Stimulated activated naive CD8-positive, alpha-beta T cell treated with anti-CD3 and anti-CD28 coated beads, Interleukin-15, amount 100 ng/mL, for 72 hours (primary cell): ENCODE measurements at regions not wholly inside any gene's neighbourhood (a gene's known extent, or its start where the extent isn't known, plus 50 kb on each side); places are given as distances from the start of the nearest gene placed in this dataset.

ENCODE experiments used
- ATAC-seq: fragments of 150-1000 bp; cut with Tn5 transposase; 2 replicates; pipeline ENCODE4 v1.10.0; 2021; ENCODE audit warnings: mild to moderate bottlenecking, moderate library complexity
- DNase-seq, 2 donors: peaks; one replicate each; pipeline ENCODE4 v3.0.0; 2021 to 2022
- H3K27ac Mint-ChIP-seq, 2 donors: one replicate each; pipeline ENCODE4 v1.8.0; 2022; ENCODE audit warnings: mild to moderate bottlenecking in 2 of 2, mixed read lengths in 2 of 2, moderate library complexity in 2 of 2
- H3K27me3 Mint-ChIP-seq: one replicate; pipeline ENCODE4 v1.8.0; 2022; ENCODE audit warnings: mixed read lengths
- H3K4me1 Mint-ChIP-seq: one replicate; pipeline ENCODE4 v1.8.0; 2022; ENCODE audit warnings: mild to moderate bottlenecking, mixed read lengths
- H3K4me3 Mint-ChIP-seq, 2 donors: one replicate each; pipeline ENCODE4 v1.8.0; 2022; ENCODE audit warnings: mild to moderate bottlenecking in 2 of 2, mixed read lengths in 2 of 2, moderate library complexity in 1 of 2
- H3K9me3 Mint-ChIP-seq, 2 donors: one replicate each; pipeline ENCODE4 v1.8.0; 2022; ENCODE audit warnings: mixed read lengths in 2 of 2

DNA sequence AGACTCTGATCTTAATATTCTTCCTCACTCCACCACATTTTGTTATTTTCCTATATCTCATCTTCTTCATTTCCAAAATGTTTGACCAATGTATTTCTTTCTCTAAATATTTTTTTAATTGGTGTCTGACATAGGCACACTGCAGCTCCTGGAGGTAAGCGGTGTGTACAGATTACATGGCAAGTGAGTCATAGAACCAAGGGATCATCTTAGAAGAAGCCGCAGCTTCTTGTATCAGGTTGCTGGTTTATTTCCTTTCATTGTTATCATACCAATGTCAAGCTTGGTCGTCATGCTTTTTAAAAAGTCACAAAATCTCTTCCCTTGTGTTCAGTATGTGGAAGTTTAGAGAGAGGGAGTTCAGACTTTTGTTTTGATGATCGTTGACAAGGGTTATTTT, 526.1 kb upstream of the CDH18 start:
- DNase-seq (no peak), ATAC-seq (no peak)
- H3K9me3 Mint-ChIP-seq = peaks cover 1 to 10% of the 10 kb centered on the region in 2 donors

DNA sequence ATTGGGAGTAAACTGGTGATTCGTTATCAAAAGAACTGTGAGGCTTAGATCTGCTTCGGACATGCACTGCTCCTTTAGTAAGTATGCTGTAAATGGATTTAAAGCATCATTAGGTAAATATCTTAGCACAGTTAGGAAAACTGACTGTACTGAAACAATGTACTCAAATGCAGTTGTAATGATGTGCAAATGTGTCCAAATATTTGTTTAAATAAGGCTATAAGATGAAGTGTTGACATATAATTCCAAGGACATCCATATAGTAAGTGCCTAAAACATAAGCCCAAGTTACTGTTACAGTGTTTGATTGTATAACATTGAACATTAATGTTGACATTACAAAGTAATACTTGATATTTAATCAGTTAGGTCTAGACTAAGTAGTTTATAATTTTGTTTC, 512.5 kb upstream of the CDH18 start:
- peaks cover 4% of the 10 kb centered on the region in 2 donors for H3K9me3 Mint-ChIP-seq
- ATAC-seq (no peak), DNase-seq (no peak)
- H3K27me3 Mint-ChIP-seq = no peaks in the 10 kb centered on the region
- no peak overlapping the region for H3K4me3 Mint-ChIP-seq
- H3K27ac Mint-ChIP-seq = no peak overlapping the region
- H3K4me1 Mint-ChIP-seq = no peaks in the 10 kb centered on the region

More for the DNA sequence above, 526.1 kb upstream of the CDH18 start:
- no peak overlapping the region for H3K27ac Mint-ChIP-seq
- H3K27me3 Mint-ChIP-seq = no peaks in the 10 kb centered on the region
- H3K4me3 Mint-ChIP-seq = no peak overlapping the region
- no peaks in the 10 kb centered on the region for H3K4me1 Mint-ChIP-seq

DNA sequence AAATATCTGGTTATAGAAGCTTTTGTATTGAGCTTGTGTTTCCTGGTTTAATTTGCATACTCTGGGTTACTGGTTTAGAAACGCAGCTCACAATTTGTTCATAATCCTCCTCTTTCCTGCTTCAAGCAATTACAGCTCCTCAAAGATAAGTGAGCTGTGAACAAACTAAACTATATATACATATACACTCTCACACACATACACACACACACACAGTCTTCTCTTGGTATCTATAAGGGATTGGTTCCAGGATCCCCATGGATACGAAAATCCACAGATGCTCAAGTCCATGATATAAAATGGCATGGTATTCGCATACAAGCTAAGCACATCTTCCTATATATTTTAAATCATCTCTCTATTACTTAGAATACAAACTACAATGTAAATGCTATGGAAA, 510.9 kb upstream of the CDH18 start:
- Mint-ChIP-seq H3K27ac (no peak overlapping the region), H3K9me3 (peaks cover 0 to 8% of the 10 kb centered on the region in 2 donors), H3K4me1 (no peaks in the 10 kb centered on the region), H3K27me3 (no peaks in the 10 kb centered on the region), H3K4me3 (no peak overlapping the region)
- ATAC-seq (no peak), DNase-seq (no peak)

DNA sequence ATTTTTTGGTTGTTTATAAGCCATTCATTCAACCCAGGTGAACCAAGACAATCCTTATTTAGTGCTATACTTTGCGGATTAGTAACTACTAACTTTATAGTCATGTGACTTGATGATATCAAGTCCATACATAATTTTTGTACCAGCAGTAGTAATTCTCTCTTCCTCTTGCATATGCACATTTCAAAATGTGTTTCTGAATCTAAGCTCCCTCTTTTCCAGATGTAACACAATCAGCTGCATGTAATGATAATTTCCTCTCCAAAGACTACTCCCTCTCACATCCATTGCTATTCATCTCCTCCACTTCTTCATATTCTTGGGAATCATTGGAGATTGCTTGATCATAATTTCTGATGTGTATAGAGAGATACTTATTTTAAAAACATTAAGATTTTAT, 510.1 kb upstream of the CDH18 start:
- ATAC-seq (no peak), DNase-seq (no peak)
- Mint-ChIP-seq H3K9me3 (peaks cover 0 to 8% of the 10 kb centered on the region in 2 donors), H3K27ac (no peak overlapping the region), H3K27me3 (no peaks in the 10 kb centered on the region), H3K4me1 (no peaks in the 10 kb centered on the region), H3K4me3 (no peak overlapping the region)

DNA sequence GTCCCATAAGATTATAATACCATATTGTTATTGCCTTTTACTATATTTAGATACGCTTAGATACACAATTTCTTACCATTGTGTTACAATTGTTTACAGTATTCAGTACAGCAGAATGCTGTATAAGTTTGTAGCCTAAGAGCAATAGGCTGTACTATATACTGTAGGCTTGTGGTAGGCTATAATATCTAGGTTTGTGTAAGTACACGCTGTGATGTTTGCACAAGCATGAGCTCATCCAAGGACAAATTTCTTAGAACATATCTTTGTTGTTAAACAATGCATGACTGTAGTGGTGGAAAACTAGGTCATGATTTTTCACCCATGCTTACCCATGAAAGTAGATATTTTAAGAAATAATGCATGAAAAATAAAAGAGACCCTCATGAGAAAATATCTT, 509.4 kb upstream of the CDH18 start:
- Mint-ChIP-seq H3K9me3 (peaks cover 0 to 8% of the 10 kb centered on the region in 2 donors), H3K27ac (no peak overlapping the region), H3K27me3 (no peaks in the 10 kb centered on the region), H3K4me1 (no peaks in the 10 kb centered on the region), H3K4me3 (no peak overlapping the region)
- no peak for DNase-seq
- ATAC-seq = no peak

DNA sequence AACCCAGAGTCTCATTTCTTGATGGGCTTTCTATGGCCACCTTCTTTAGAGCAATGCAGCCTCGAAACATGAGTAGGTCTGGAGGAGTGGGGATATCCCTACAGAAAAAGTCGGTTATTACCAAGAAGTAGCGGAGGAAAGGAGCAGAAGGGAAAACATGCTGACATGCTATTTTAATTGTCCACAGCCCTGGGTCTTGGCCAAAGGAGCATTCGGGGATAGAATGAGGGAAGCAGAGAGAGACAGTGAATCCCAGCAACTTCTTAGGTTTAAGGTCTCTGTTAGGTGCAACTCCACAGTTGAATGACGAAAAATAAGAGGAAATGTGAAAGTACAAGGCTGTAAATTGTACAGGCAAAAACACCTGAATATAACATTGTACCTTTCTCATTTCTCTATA, 506.7 kb upstream of the CDH18 start:
- Mint-ChIP-seq H3K9me3 (peaks cover 0 to 8% of the 10 kb centered on the region in 2 donors), H3K4me1 (no peaks in the 10 kb centered on the region), H3K27ac (no peak overlapping the region), H3K27me3 (no peaks in the 10 kb centered on the region), H3K4me3 (no peak overlapping the region)
- DNase-seq = no peak
- ATAC-seq = no peak

DNA sequence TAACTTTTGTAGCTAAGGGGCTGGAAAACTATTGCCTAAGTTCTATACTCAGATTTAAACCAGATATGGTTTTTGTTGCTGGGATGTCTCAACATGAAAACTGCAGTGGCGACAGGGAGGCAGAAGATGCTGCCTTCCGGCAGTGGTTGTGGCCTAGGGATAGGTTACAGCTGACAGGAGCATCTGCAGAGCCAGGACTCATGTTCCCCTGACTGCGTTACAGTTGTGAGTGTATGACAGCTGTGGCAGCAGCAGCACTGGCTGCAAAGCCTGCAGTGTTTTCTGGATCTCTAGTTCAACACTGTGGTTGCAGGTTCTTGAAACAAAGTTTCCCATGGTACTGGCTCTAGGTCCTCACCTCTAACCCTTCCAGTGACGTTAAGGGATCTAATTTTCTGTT, 498.8 kb upstream of the CDH18 start:
- Mint-ChIP-seq H3K27me3 (no peaks in the 10 kb centered on the region), H3K27ac (no peak overlapping the region), H3K9me3 (peaks cover 0 to 4% of the 10 kb centered on the region in 2 donors), H3K4me1 (no peaks in the 10 kb centered on the region), H3K4me3 (no peak overlapping the region)
- ATAC-seq (no peak), DNase-seq (no peak)

DNA sequence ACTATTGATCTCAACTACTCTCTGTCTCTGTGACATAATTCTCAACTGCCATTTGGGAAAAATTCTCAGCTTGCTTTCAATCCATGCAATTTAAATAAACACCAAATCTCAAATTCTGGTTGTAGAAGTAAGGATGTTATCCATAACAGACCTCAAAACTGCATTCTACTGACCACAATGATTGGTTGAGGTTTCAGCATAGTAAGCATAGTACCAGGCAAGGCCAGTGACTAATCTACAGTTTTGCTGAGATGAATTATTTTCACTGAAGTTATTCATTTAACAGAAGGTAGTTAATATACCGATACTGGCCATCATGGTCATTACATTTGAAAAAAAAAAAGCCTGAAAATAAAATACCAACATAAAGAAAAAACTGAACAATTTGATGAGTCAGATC, 488.0 kb upstream of the CDH18 start:
- ATAC-seq (no peak), DNase-seq (no peak)
- H3K4me1 Mint-ChIP-seq = no peaks in the 10 kb centered on the region
- H3K27ac Mint-ChIP-seq = no peak overlapping the region
- no peak overlapping the region for H3K4me3 Mint-ChIP-seq
- H3K27me3 Mint-ChIP-seq = no peaks in the 10 kb centered on the region
- peaks cover 18 to 23% of the 10 kb centered on the region in 2 donors for H3K9me3 Mint-ChIP-seq

DNA sequence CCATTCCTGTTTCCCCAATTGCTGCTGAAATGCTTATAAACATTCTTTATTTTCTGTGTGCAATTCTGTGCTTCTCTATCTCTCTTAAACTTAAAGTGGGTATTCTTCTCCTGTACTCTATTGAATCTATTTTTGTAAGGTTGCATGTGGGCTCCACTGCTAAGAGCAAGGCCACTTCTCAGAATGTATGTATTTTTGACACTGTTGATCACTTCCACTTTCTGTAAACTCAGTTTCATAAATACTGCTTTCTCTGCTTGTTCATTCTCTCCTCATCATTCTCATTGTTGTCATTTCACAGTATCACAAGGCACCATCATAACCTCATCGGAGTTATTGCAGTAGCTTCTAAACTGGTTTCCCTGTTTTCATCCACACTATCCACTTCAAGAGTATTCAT, 483.0 kb upstream of the CDH18 start:
- no peak overlapping the region for H3K4me3 Mint-ChIP-seq
- ATAC-seq (no peak), DNase-seq (no peak)
- peaks cover 0 to 8% of the 10 kb centered on the region in 2 donors for H3K9me3 Mint-ChIP-seq
- no peak overlapping the region for H3K27ac Mint-ChIP-seq
- no peaks in the 10 kb centered on the region for H3K4me1 Mint-ChIP-seq
- H3K27me3 Mint-ChIP-seq = no peaks in the 10 kb centered on the region

DNA sequence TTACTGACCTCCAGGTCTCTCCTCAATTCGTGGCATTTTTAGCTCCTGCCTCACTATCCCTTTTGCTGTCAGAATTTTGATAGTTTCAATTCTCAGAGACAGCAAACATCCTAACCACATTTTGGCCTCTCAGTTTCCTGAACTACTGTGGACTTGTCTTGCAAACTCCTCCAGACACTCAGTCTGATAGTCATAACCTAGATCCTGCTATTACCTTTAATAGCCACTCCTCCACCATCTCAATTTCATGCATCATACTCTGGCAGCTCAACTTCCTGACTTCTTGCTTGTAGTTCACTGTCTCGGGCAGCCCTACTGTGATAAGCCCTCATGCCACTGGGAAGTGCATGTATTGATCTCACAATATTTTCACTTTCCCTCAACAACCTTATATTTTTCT, 481.8 kb upstream of the CDH18 start:
- DNase-seq = no peak
- H3K9me3 Mint-ChIP-seq = peaks cover 5 to 12% of the 10 kb centered on the region in 2 donors
- no peaks in the 10 kb centered on the region for H3K4me1 Mint-ChIP-seq
- no peak overlapping the region for H3K4me3 Mint-ChIP-seq
- no peak overlapping the region for H3K27ac Mint-ChIP-seq
- ATAC-seq = no peak
- H3K27me3 Mint-ChIP-seq = no peaks in the 10 kb centered on the region

DNA sequence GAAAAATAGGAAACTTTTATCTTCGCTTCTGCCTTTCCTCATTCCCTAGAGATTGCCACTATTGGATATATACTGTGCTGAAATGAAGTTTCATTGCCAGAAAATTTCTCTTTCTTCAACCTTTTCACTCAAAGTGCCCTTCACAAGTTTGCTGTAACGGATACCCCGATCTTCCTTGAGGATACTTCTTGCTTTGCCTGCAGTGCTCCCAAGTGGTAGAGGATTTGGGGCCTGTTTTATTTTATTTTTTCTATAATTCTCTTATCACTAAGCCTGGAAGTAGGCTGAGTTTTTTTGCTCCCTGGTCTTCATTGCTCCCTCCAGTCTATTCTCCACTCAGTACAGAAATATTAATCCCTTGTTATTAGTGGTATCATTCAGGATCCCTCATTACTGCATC, 481.4 kb upstream of the CDH18 start:
- no peaks in the 10 kb centered on the region for H3K4me1 Mint-ChIP-seq
- H3K4me3 Mint-ChIP-seq = no peak overlapping the region
- H3K27ac Mint-ChIP-seq = no peak overlapping the region
- peaks cover 8 to 16% of the 10 kb centered on the region in 2 donors for H3K9me3 Mint-ChIP-seq
- ATAC-seq = no peak
- no peaks in the 10 kb centered on the region for H3K27me3 Mint-ChIP-seq
- no peak for DNase-seq

DNA sequence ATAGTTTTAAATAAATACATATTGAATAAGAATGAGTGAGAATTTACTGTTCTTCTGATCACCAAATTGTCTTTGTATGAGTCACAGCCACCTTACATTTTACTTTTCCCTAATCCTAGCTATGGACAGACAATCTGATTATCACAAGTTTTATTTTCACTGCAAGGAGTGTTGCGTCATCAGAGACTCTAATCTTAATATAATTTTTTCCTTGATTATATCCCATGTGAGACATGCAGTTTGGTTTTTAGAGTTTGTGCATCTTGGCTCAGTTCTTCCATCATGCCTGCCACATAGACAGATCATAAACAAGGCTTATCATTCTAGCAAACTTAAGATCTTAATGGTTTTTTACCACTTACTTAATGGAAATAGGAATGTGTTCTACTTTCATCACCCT, 478.5 kb upstream of the CDH18 start:
- H3K27me3 Mint-ChIP-seq = no peaks in the 10 kb centered on the region
- DNase-seq = no peak
- H3K9me3 Mint-ChIP-seq = peaks cover 21 to 24% of the 10 kb centered on the region in 2 donors
- no peak for ATAC-seq
- H3K4me1 Mint-ChIP-seq = no peaks in the 10 kb centered on the region
- H3K4me3 Mint-ChIP-seq = no peak overlapping the region
- no peak overlapping the region for H3K27ac Mint-ChIP-seq

DNA sequence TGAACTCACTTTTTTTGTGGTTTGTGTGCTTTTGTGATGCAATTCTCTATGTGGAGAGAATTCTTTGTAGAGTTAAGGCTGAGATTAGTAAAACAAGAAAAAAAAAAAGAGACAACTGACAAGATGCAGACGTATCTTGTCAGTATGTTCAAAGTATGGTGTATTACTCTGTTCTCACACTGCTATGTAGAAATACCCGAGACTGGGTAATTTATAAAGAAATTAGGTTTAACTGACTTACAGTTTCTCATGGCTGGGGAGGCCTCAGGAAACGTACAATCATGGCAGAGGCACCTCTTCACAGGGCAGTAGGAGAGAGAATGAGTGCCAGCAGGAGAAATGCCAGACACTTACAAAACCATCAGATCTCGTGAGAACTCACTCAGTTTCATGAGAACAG, 475.2 kb upstream of the CDH18 start:
- DNase-seq (no peak), ATAC-seq (no peak)
- Mint-ChIP-seq H3K4me1 (no peaks in the 10 kb centered on the region), H3K27me3 (no peaks in the 10 kb centered on the region), H3K27ac (no peak overlapping the region), H3K4me3 (no peak overlapping the region), H3K9me3 (peaks cover 21% of the 10 kb centered on the region in 2 donors)

DNA sequence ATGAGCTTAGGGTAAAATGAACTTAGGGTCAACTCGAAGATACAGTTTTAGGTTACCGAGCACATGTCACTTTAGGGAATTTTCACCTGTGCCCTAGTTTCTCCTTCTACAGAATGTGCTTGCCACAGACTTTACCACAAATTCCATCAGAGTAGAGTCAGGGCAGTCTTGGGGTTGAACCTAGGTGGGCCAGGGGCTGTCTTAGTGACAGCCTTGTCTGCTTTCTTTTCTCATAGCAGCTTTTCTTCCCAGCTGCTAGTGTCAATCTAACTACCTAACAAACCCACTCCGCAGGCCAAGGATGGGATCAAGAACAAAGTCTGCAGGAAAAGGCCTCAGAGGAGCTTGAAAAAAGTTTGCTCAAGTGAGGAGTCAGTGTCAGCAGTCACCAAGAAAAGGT, 458.1 kb upstream of the CDH18 start:
- no peak overlapping the region for H3K27ac Mint-ChIP-seq
- no peak for ATAC-seq
- no peak for DNase-seq
- H3K9me3 Mint-ChIP-seq = peaks cover under 1 to 8% of the 10 kb centered on the region in 2 donors
- no peaks in the 10 kb centered on the region for H3K4me1 Mint-ChIP-seq
- H3K27me3 Mint-ChIP-seq = no peaks in the 10 kb centered on the region
- no peak overlapping the region for H3K4me3 Mint-ChIP-seq

DNA sequence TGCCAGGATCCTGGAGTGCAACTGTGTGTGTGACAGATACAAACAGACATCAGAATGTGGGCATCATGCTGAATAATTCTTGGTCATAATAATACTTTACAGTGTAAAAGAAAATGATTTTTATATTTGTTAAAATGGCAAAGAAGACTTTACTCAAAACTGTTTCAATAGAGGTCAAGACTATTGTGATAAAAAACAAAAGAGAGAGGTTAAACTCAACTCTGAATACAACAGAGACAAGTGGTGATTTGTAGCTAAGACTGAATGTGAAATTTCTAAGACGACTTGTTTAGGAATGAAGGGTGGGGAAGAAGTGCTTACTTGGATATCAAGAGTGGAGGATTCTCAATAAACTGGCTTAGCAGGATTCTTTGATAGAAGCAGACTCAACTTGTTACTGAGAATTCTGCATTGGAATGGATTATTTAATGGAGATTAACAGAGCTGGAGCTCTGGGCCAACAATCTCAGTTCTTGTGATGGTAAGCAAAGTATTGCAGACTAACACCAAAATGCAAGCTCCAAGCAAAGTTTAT, 457.4 kb upstream of the CDH18 start:
- no peaks in the 10 kb centered on the region for H3K27me3 Mint-ChIP-seq
- H3K4me1 Mint-ChIP-seq = no peaks in the 10 kb centered on the region
- H3K9me3 Mint-ChIP-seq = peaks cover 6 to 8% of the 10 kb centered on the region in 2 donors
- no peak for DNase-seq
- no peak for ATAC-seq
- no peak overlapping the region for H3K4me3 Mint-ChIP-seq
- no peak overlapping the region for H3K27ac Mint-ChIP-seq

DNA sequence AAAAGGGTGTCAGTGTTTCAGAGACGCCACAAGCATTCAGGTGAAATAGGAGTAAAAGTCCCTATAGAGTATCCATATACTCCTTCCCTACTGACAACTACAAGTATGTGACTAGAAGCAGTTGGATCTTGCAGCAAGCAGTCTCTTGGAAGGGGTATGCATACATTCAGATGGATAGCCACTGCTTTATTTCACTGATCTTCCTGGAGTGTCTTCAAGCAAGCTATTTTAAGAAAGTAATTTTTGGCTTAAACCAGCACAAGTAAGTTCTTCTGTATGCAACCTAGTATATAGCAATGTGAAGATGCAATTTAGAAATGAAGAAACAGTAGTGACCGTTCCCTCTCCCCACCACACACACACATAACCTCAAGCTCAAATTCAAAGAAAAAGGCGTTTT, 446.8 kb upstream of the CDH18 start:
- Mint-ChIP-seq H3K27ac (no peak overlapping the region), H3K9me3 (no peaks in the 10 kb centered on the region), H3K4me1 (no peaks in the 10 kb centered on the region), H3K27me3 (no peaks in the 10 kb centered on the region), H3K4me3 (no peak overlapping the region)
- ATAC-seq = no peak
- DNase-seq = no peak

DNA sequence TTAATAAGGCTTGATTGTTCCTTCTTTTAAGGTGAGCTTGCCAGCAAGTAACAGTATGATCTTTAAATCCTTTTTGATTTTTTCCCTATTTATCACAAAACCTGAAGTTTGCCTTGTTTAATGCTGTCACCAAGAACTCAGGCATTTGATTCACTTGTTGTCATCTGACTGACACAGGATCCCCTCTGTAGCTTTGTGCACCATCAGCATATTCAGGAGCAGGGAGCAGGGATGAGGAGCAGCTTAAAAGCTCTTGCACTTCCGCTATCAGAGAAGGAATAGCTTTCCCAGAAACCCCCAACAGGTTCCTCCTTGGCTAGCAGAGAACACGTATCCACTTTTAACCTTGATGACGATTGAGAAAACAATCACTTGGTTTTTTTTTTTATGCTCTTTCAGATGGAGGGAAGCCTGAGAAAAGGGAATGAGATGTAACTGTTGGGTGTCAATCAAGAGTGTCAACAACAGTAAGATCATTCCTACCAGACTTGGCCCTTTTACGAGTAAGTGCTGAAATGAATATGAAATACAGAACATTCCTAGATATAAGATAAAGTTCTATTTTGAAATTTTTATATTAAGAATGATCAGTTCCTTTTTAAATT, 433.1 kb upstream of the CDH18 start:
- H3K27me3 Mint-ChIP-seq = no peaks in the 10 kb centered on the region
- ATAC-seq = no peak
- peaks cover 8% of the 10 kb centered on the region in 2 donors for H3K9me3 Mint-ChIP-seq
- no peak for DNase-seq
- no peaks in the 10 kb centered on the region for H3K4me1 Mint-ChIP-seq
- H3K27ac Mint-ChIP-seq = no peak overlapping the region
- H3K4me3 Mint-ChIP-seq = no peak overlapping the region
